Stimulated activated CD4-positive, alpha-beta T cell treated with anti-CD3 and anti-CD28 coated beads, Interleukin-1b, Interleukin-23, amount 100 ng/mL, for 24 hours (primary cell): ENCODE measurements at regions not wholly inside any gene's neighbourhood (a gene's known extent, or its start where the extent isn't known, plus 50 kb on each side); places are given as distances from the start of the nearest gene placed in this dataset.
A peak's percentile ranks its signal among the peaks of the same experiment; 100 is the strongest.

Experiments used
- DNase-seq, 4 experiments: peaks; one replicate each; pipeline ENCODE4 v3.0.0-alpha.2; 2020; ENCODE audit warnings: low read depth in 4 of 4, low spot score in 1 of 4

- no peak for DNase-seq
Observed at GRCh38 chr2:173419506-173419905, 64.8 kb downstream of the CDCA7 start.

GRCh38 chr2:173424886-173425285 lies 70.2 kb downstream of the CDCA7 start:
- no peak for DNase-seq

GRCh38 chr2:173427887-173428668 lies 73.4 kb downstream of the CDCA7 start:
- no peak for DNase-seq

- DNase-seq: no peak
Observed at GRCh38 chr2:173431191-173431590, 76.5 kb downstream of the CDCA7 start.

GRCh38 chr2:173432049-173432754 lies 77.5 kb downstream of the CDCA7 start:
- no peak for DNase-seq

- DNase-seq: no peak
Observed at GRCh38 chr2:173434762-173435569, 80.3 kb downstream of the CDCA7 start.

GRCh38 chr2:173435574-173435973 lies 80.9 kb downstream of the CDCA7 start:
- DNase-seq: no peak

- DNase-seq: no peak
Observed at GRCh38 chr2:173436088-173436487, 81.4 kb downstream of the CDCA7 start.

GRCh38 chr2:173441222-173441621 lies 86.5 kb downstream of the CDCA7 start:
- no peak for DNase-seq

GRCh38 chr2:173442542-173442941 lies 87.9 kb downstream of the CDCA7 start:
- no peak for DNase-seq

GRCh38 chr2:173446722-173447121 lies 92.0 kb downstream of the CDCA7 start:
- DNase-seq: no peak

GRCh38 chr2:173448938-173449471 lies 94.3 kb downstream of the CDCA7 start:
- peak; percentile 18 to 48 (median 24) for DNase-seq

GRCh38 chr2:173451118-173451517 lies 96.4 kb downstream of the CDCA7 start:
- DNase-seq: no peak

- no peak for DNase-seq
Observed at GRCh38 chr2:173451941-173452340, 97.3 kb downstream of the CDCA7 start.

- no peak for DNase-seq
Observed at GRCh38 chr2:173452416-173452815, 97.7 kb downstream of the CDCA7 start.

- DNase-seq: no peak
Observed at GRCh38 chr2:173456960-173457359, 102.3 kb downstream of the CDCA7 start.

GRCh38 chr2:173457366-173457765 lies 102.7 kb downstream of the CDCA7 start:
- no peak for DNase-seq

- DNase-seq: no peak
Observed at GRCh38 chr2:173458991-173459780, 104.5 kb downstream of the CDCA7 start.

GRCh38 chr2:173462892-173463840 lies 108.5 kb downstream of the CDCA7 start:
- no peak for DNase-seq

- no peak for DNase-seq
Observed at GRCh38 chr2:173463846-173464245, 109.2 kb downstream of the CDCA7 start.
